ENCODE measurements at regions not wholly inside any gene's neighbourhood (a gene's known extent, or its start where the extent isn't known, plus 50 kb on each side); places are given as distances from the start of the nearest gene placed in this dataset.
"Not testable (repeated sequence)": the region's sequence is repeated elsewhere in the genome, so short reads cannot be mapped to it uniquely, and the experiment has no call there.

GRCh38 chr15:35698331-35698730, 152.4 kb upstream of the DPH6 start:
- TF ChIP-seq, protein P1, sequence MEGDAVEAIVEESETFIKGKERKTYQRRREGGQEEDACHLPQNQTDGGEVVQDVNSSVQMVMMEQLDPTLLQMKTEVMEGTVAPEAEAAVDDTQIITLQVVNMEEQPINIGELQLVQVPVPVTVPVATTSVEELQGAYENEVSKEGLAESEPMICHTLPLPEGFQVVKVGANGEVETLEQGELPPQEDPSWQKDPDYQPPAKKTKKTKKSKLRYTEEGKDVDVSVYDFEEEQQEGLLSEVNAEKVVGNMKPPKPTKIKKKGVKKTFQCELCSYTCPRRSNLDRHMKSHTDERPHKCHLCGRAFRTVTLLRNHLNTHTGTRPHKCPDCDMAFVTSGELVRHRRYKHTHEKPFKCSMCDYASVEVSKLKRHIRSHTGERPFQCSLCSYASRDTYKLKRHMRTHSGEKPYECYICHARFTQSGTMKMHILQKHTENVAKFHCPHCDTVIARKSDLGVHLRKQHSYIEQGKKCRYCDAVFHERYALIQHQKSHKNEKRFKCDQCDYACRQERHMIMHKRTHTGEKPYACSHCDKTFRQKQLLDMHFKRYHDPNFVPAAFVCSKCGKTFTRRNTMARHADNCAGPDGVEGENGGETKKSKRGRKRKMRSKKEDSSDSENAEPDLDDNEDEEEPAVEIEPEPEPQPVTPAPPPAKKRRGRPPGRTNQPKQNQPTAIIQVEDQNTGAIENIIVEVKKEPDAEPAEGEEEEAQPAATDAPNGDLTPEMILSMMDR (IDR thresholded peaks at IDR 0.05; ENCODE audit: insufficient read depth, low read depth, low read length): no peak
- no peak overlapping the region for H3K4me3 ChIP-seq (ENCODE audit: low read depth, low read length)
- no peak for DNase-seq (ENCODE audit: low read depth)

GRCh38 chr15:35698966-35699575, 153.1 kb upstream of the DPH6 start:
- DNase-seq (ENCODE audit: low read depth): no peak
- no peak overlapping the region for H3K4me3 ChIP-seq (ENCODE audit: low read depth, low read length)
- TF ChIP-seq, protein P1 (IDR thresholded peaks at IDR 0.05; ENCODE audit: insufficient read depth, low read depth, low read length): no peak

DNA sequence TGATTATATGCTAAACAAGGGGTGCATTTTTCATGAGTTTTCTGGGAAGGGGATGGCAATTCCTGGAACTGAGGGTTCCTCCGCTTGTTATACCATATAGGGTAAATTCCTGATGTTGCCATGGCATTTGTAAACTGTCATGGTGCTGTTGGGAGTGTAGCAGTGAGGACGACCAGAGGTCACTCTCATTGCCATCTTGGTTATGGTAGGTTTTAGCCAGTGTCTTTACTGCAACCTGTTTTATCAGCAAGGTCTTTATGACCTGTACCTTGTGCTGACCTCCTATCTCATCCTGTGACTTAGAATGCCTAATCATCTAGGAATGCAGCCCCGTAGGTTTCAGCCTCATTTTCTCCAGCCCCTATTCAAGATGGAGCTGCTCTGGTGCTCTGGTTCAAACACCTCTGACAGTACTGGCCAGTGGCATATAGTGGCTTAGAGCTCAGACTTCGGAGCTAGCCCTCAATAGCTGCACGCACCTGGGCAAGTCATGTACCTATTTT, 154.2 kb upstream of the DPH6 start:
- not testable (repeated sequence) for H3K4me3 ChIP-seq (ENCODE audit: low read depth, low read length); DNase-seq (ENCODE audit: low read depth)

GRCh38 chr15:35701402-35702046, 155.6 kb upstream of the DPH6 start:
- H3K4me3 ChIP-seq (ENCODE audit: low read depth, low read length): no peak overlapping the region
- DNase-seq (ENCODE audit: low read depth): peak; percentile 16
- TF ChIP-seq, protein P1 (IDR thresholded peaks at IDR 0.05; ENCODE audit: insufficient read depth, low read depth, low read length): no peak

DNA sequence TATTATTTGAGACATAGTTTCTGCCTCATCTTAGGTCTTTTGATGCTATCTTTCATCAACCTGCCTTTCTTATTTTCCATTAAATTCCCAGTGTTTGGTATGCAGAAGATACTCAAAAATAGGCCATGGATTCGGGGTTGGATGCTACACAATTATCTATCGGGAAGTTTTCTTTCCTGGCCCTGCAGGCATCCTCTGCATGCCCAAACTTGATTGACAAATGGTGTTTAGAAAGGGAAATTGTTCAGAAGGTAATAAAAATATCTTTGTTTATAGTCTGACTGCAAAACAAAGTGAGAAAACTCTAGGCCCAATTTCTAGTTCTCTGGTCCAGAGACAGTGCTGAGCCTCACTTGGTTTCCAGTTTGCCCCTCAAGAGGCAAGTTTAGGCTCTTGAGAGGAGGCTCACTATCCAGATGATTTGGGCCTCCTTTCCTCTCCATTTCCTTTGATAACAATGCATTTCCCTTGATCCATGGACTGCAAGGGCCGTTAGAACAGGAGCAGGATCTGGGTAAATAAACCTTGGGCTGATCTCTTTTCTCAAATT, 157.1 kb upstream of the DPH6 start:
- no peak for DNase-seq (ENCODE audit: low read depth)
- H3K4me3 ChIP-seq (ENCODE audit: low read depth, low read length): no peak overlapping the region
- TF ChIP-seq, protein P1 (IDR thresholded peaks at IDR 0.05; ENCODE audit: insufficient read depth, low read depth, low read length): no peak

GRCh38 chr15:35705030-35705883, 159.3 kb upstream of the DPH6 start:
- TF ChIP-seq, protein P1 (IDR thresholded peaks at IDR 0.05; ENCODE audit: insufficient read depth, low read depth, low read length): no peak
- no peak overlapping the region for H3K4me3 ChIP-seq (ENCODE audit: low read depth, low read length)
- peak; percentile 28 for DNase-seq (ENCODE audit: low read depth)

Measured in fibroblast of villous mesenchyme (primary cell).